Hepatocyte (in vitro differentiated cells): ENCODE measurements at regions not wholly inside any gene's neighbourhood (a gene's known extent, or its start where the extent isn't known, plus 50 kb on each side); places are given as distances from the start of the nearest gene placed in this dataset.

Experiments
- DNase-seq: peaks from one replicate; pipeline ENCODE4 v3.0.0-alpha.2; 2016; ENCODE audit warnings: low spot score
- H2AFZ ChIP-seq: fragments of 200-600 bp; sonication (generic); 2 replicates; pipeline ENCODE4 v1.6.0; 2016; ENCODE audit warnings: antibody characterized with exemption, mild to moderate bottlenecking
- H3K27ac ChIP-seq: fragments of 200-600 bp; sonication (generic); 2 replicates; pipeline ENCODE4 v1.5.1; 2016; ENCODE audit warnings: mild to moderate bottlenecking
- H3K27me3 ChIP-seq: fragments of 200-600 bp; sonication (generic); 2 replicates; pipeline ENCODE4 v1.6.1; 2016
- H3K36me3 ChIP-seq: fragments of 200-600 bp; sonication (generic); replicated peaks from 2 replicates; pipeline ENCODE4 v1.5.1; 2016; ENCODE audit warnings: low read depth; ENCODE audit not compliant: insufficient read depth
- H3K4me1 ChIP-seq: fragments of 200-600 bp; sonication (generic); 2 replicates; pipeline ENCODE4 v1.5.1; 2016; ENCODE audit warnings: mild to moderate bottlenecking, moderate library complexity; ENCODE audit not compliant: insufficient read depth
- H3K4me2 ChIP-seq: fragments of 200-600 bp; sonication (generic); 2 replicates; pipeline ENCODE4 v1.6.0; 2016
- H3K4me3 ChIP-seq: fragments of 200-600 bp; sonication (generic); 2 replicates; pipeline ENCODE4 v1.5.1; 2016; ENCODE audit warnings: mild to moderate bottlenecking
- H3K79me2 ChIP-seq: fragments of 200-600 bp; sonication (generic); 2 replicates; pipeline ENCODE4 v1.6.0; 2017; ENCODE audit warnings: mild to moderate bottlenecking
- H3K9me2 ChIP-seq: fragments of 200-600 bp; sonication (generic); replicated peaks from 2 replicates; pipeline ENCODE4 v1.6.0; 2017; ENCODE audit warnings: mild to moderate bottlenecking; ENCODE audit not compliant: insufficient read depth
- H3K9me3 ChIP-seq: fragments of 200-600 bp; sonication (generic); 2 replicates; pipeline ENCODE4 v1.5.1; 2016; ENCODE audit warnings: low read depth, mild to moderate bottlenecking
- H4K20me1 ChIP-seq: fragments of 200-600 bp; sonication (generic); 2 replicates; pipeline ENCODE4 v1.6.0; 2016; ENCODE audit warnings: mild to moderate bottlenecking; ENCODE audit not compliant: insufficient read depth, poor library complexity, severe bottlenecking
- EZH2 ChIP-seq: fragments of 200-600 bp; sonication (generic); IDR thresholded peaks from 2 replicates; pipeline ENCODE4 v1.6.1; 2016; ENCODE audit warnings: antibody characterized with exemption, mild to moderate bottlenecking, borderline replicate concordance
- EZH2phosphoT487 ChIP-seq: fragments of 200-600 bp; sonication (generic); IDR thresholded peaks from one replicate; pipeline ENCODE4 v1.6.1; 2018; ENCODE audit warnings: antibody characterized with exemption, mild to moderate bottlenecking, low read depth, moderate library complexity; ENCODE audit not compliant: unreplicated experiment, severe bottlenecking
- WGBS: methylation state at CpG from one replicate; pipeline ENCODE4 v1.1.6; 2016; ENCODE audit warnings: low lambda C conversion rate; ENCODE audit errors: missing lambda C conversion rate; 5-methylcytosine and 5-hydroxymethylcytosine counted together
- TF ChIP-seq, protein P1 (sequence below): fragments of 200-600 bp; sonication (generic); IDR thresholded peaks from 2 replicates; pipeline ENCODE4 v1.5.1; 2016; ENCODE audit warnings: antibody characterized with exemption, mild to moderate bottlenecking; ENCODE audit not compliant: poor library complexity

- no peaks in the 10 kb centered on the region for H3K79me2 ChIP-seq
- H3K27ac ChIP-seq: no peak overlapping the region
- no peak overlapping the region for H3K4me2 ChIP-seq
- no peaks in the 10 kb centered on the region for H4K20me1 ChIP-seq
- no peaks in the 10 kb centered on the region for H3K4me1 ChIP-seq
- no peak overlapping the region for H2AFZ ChIP-seq
- WGBS: 84% methylated on average over 1 of the region's 1 CpG
- no peak overlapping the region for H3K4me3 ChIP-seq
- H3K9me3 ChIP-seq: no peaks in the 10 kb centered on the region
- no peaks in the 10 kb centered on the region for H3K27me3 ChIP-seq
- DNase-seq: no peak
- H3K9me2 ChIP-seq: no peaks in the 10 kb centered on the region
- TF ChIP-seq, protein P1, sequence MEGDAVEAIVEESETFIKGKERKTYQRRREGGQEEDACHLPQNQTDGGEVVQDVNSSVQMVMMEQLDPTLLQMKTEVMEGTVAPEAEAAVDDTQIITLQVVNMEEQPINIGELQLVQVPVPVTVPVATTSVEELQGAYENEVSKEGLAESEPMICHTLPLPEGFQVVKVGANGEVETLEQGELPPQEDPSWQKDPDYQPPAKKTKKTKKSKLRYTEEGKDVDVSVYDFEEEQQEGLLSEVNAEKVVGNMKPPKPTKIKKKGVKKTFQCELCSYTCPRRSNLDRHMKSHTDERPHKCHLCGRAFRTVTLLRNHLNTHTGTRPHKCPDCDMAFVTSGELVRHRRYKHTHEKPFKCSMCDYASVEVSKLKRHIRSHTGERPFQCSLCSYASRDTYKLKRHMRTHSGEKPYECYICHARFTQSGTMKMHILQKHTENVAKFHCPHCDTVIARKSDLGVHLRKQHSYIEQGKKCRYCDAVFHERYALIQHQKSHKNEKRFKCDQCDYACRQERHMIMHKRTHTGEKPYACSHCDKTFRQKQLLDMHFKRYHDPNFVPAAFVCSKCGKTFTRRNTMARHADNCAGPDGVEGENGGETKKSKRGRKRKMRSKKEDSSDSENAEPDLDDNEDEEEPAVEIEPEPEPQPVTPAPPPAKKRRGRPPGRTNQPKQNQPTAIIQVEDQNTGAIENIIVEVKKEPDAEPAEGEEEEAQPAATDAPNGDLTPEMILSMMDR: no peak
- TF ChIP-seq EZH2 (no peak), EZH2phosphoT487 (no peak)
- H3K36me3 ChIP-seq: no peaks in the 10 kb centered on the region
Measured at GRCh38 chr2:149931486-149931885, 343.9 kb upstream of the MMADHC start.

DNA sequence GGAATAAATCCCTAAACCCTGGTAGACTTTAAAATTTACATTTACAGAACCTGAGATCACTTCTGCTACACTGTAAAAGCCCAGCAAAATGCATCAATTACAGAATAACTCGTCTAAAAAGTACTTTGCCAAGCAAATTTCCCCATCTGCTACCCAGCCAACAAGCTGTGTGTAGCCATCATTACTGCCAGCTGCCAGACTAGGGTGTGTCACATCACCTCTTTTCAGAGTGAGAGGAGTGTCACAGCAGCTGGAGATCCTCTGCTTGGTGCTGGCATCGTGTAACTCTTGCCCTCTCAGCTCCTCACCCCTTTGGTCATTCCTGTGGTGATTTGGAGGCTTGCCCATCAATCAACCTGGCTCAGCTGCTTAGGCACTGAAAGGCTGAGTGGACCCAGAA lies 340.4 kb upstream of the MMADHC start:
- 78% methylated on average over 2 of the region's 2 CpGs for WGBS
- no peaks in the 10 kb centered on the region for H3K36me3 ChIP-seq

DNA sequence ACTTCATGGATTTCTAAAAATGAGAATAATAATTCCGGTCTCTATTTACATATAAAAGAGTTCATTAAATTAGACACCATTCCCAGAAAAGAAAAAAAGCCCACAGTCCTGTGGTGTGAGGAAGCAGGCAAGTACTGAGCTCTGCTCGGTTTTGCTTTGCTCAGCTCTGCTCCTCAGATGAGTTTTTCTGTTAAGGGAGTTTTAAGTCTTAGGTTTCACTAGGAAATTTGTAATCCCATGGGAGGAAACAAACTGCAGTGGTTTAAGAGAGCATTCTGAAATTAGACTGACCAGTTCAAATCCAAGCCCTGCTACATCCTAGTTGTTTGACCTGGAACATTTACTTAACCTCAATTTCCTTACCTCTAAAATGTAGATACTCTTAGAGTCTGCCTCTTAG lies 338.6 kb upstream of the MMADHC start:
- 70% methylated on average over 2 of the region's 2 CpGs for WGBS
- H4K20me1 ChIP-seq: no peaks in the 10 kb centered on the region
- no peaks in the 10 kb centered on the region for H3K4me1 ChIP-seq
- no peak for TF ChIP-seq EZH2
- no peak for TF ChIP-seq EZH2phosphoT487
- TF ChIP-seq, protein P1: no peak
- H3K9me2 ChIP-seq: no peaks in the 10 kb centered on the region
- no peaks in the 10 kb centered on the region for H3K36me3 ChIP-seq
- no peak overlapping the region for H3K27ac ChIP-seq
- H3K4me3 ChIP-seq: no peak overlapping the region
- no peak overlapping the region for H3K4me2 ChIP-seq
- H3K27me3 ChIP-seq: no peaks in the 10 kb centered on the region
- H3K79me2 ChIP-seq: no peaks in the 10 kb centered on the region
- H3K9me3 ChIP-seq: no peaks in the 10 kb centered on the region
- H2AFZ ChIP-seq: no peak overlapping the region
- no peak for DNase-seq

More for the DNA sequence above, 340.4 kb upstream of the MMADHC start:
- Histone ChIP-seq H3K4me2 (no peak overlapping the region), H4K20me1 (no peaks in the 10 kb centered on the region), H3K4me1 (no peaks in the 10 kb centered on the region), H3K27me3 (no peaks in the 10 kb centered on the region), H3K4me3 (no peak overlapping the region), H3K27ac (no peak overlapping the region), H3K9me3 (no peaks in the 10 kb centered on the region), H2AFZ (no peak overlapping the region), H3K79me2 (no peaks in the 10 kb centered on the region), H3K9me2 (no peaks in the 10 kb centered on the region)
- TF ChIP-seq EZH2phosphoT487: no peak
- no peak for TF ChIP-seq EZH2
- TF ChIP-seq, protein P1: no peak
- no peak for DNase-seq
